ENCODE measurements at regions not wholly inside any gene's neighbourhood (a gene's known extent, or its start where the extent isn't known, plus 50 kb on each side); places are given as distances from the start of the nearest gene placed in this dataset.
"Not testable (repeated sequence)": the region's sequence is repeated elsewhere in the genome, so short reads cannot be mapped to it uniquely, and the experiment has no call there.

- H3K9me3 ChIP-seq (replicated peaks in 1 of 11) = no peaks in the 10 kb centered on the region
- no peaks in the 10 kb centered on the region for H3K27me3 ChIP-seq
- no peak overlapping the region for H3K4me2 ChIP-seq
- no peak overlapping the region for H3K9ac ChIP-seq
- H4K20me1 ChIP-seq = no peaks in the 10 kb centered on the region
- no peaks in the 10 kb centered on the region for H3K36me3 ChIP-seq
- no peak for TF ChIP-seq Cebpa-rat (IDR thresholded peaks at IDR 0.05)
- H3K4me1 ChIP-seq = peaks cover 0 to 9% (median 0%) of the 10 kb centered on the region in 10 experiments; a peak in 2 of 20 replicates
- no peak overlapping the region for H3K27ac ChIP-seq
- no peak overlapping the region for H3K4me3 ChIP-seq
These were observed 340.1 kb upstream of the CTSO start for GRCh38 chr4:156293657-156294297.

DNA sequence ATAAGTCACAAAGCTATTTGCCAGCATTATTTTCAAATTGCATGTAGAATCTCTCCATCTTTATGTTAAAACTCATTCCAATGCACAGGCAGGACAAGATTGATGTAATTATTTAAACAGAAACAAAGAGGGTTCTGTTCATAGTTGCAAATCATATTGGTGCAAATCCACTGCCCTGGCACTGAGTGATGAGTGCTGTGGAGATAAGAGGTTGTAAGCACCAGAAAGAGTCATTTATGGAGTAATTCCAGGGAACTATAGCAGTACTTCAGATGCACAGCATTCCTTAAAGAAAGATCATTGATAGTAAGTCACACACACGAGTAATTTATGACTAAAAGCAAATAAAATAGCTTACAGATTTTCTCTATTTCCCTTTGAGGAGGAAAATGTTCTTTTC, 337.7 kb upstream of the CTSO start:
- no peak overlapping the region for H3K9ac ChIP-seq
- no peaks in the 10 kb centered on the region for H3K9me3 ChIP-seq (replicated peaks in 1 of 11)
- H3K4me1 ChIP-seq = peaks cover 0 to 9% (median 0%) of the 10 kb centered on the region in 10 experiments; a peak in 2 of 20 replicates
- no peaks in the 10 kb centered on the region for H3K27me3 ChIP-seq
- H3K27ac ChIP-seq = no peak overlapping the region
- no peak overlapping the region for H3K4me2 ChIP-seq
- H4K20me1 ChIP-seq = no peaks in the 10 kb centered on the region
- no peak for TF ChIP-seq Cebpa-rat (IDR thresholded peaks at IDR 0.05)
- H3K4me3 ChIP-seq = no peak overlapping the region
- no peaks in the 10 kb centered on the region for H3K36me3 ChIP-seq

- H3K4me3 ChIP-seq = no peak overlapping the region
- no peaks in the 10 kb centered on the region for H3K27me3 ChIP-seq
- H4K20me1 ChIP-seq = no peaks in the 10 kb centered on the region
- TF ChIP-seq Cebpa-rat (IDR thresholded peaks at IDR 0.05) = no peak
- no peaks in the 10 kb centered on the region for H3K36me3 ChIP-seq
- no peak overlapping the region for H3K27ac ChIP-seq
- no peaks in the 10 kb centered on the region for H3K9me3 ChIP-seq (replicated peaks in 1 of 11)
- H3K4me2 ChIP-seq = no peak overlapping the region
- H3K4me1 ChIP-seq = peaks cover 0 to 9% (median 0%) of the 10 kb centered on the region in 10 experiments; a peak in 2 of 20 replicates
- no peak overlapping the region for H3K9ac ChIP-seq
These were observed 337.1 kb upstream of the CTSO start for GRCh38 chr4:156290811-156291210.

DNA sequence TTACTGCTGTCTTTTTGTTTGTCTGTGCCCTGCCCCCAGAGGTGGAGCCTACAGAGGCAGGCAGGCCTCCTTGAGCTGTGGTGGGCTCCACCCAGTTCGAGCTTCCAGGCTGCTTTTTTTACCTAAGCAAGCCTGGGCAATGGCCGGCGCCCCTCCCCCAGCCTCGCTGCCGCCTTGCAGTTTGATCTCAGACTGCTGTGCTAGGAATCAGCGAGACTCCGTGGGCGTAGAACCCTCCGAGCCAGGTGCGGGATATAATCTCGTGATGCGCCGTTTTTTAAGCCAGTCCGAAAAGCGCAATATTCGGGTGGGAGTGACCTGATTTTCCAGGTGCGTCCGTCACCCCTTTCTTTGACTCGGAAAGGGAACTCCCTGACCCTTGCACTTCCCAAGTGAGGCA, 336.4 kb upstream of the CTSO start:
- not testable (repeated sequence) for H3K9me3 ChIP-seq (replicated peaks in 1 of 11); H3K4me1 ChIP-seq; H3K4me2 ChIP-seq; H3K27ac ChIP-seq; H4K20me1 ChIP-seq; H3K36me3 ChIP-seq; H3K27me3 ChIP-seq; H3K9ac ChIP-seq; H3K4me3 ChIP-seq

GRCh38 chr4:156280686-156281085, 327.0 kb upstream of the CTSO start:
- H3K4me3 ChIP-seq = no peak overlapping the region
- H3K9ac ChIP-seq = no peak overlapping the region
- H3K4me1 ChIP-seq = no peaks in the 10 kb centered on the region
- H3K27me3 ChIP-seq = no peaks in the 10 kb centered on the region
- no peaks in the 10 kb centered on the region for H3K36me3 ChIP-seq
- TF ChIP-seq Cebpa-rat (IDR thresholded peaks at IDR 0.05) = no peak
- H3K9me3 ChIP-seq (replicated peaks in 1 of 11) = no peaks in the 10 kb centered on the region
- H4K20me1 ChIP-seq = no peaks in the 10 kb centered on the region
- H3K4me2 ChIP-seq = no peak overlapping the region
- H3K27ac ChIP-seq = no peak overlapping the region

- H3K4me3 ChIP-seq = no peak overlapping the region
- no peaks in the 10 kb centered on the region for H3K4me1 ChIP-seq
- no peaks in the 10 kb centered on the region for H3K27me3 ChIP-seq
- H4K20me1 ChIP-seq = no peaks in the 10 kb centered on the region
- H3K27ac ChIP-seq = no peak overlapping the region
- H3K9me3 ChIP-seq (replicated peaks in 1 of 11) = no peaks in the 10 kb centered on the region
- no peak overlapping the region for H3K9ac ChIP-seq
- no peak overlapping the region for H3K4me2 ChIP-seq
- no peaks in the 10 kb centered on the region for H3K36me3 ChIP-seq
- TF ChIP-seq Cebpa-rat (IDR thresholded peaks at IDR 0.05) = no peak
These were observed 311.7 kb upstream of the CTSO start for GRCh38 chr4:156265407-156265806.

- no peak overlapping the region for H3K4me3 ChIP-seq
- H3K27ac ChIP-seq = no peak overlapping the region
- no peaks in the 10 kb centered on the region for H3K9me3 ChIP-seq (replicated peaks in 1 of 11)
- H3K4me1 ChIP-seq = no peaks in the 10 kb centered on the region
- H3K36me3 ChIP-seq = no peaks in the 10 kb centered on the region
- H4K20me1 ChIP-seq = no peaks in the 10 kb centered on the region
- H3K27me3 ChIP-seq = no peaks in the 10 kb centered on the region
- TF ChIP-seq Cebpa-rat (IDR thresholded peaks at IDR 0.05) = no peak
- no peak overlapping the region for H3K4me2 ChIP-seq
- H3K9ac ChIP-seq = no peak overlapping the region
These were observed 307.6 kb upstream of the CTSO start for GRCh38 chr4:156261230-156261629.

DNA sequence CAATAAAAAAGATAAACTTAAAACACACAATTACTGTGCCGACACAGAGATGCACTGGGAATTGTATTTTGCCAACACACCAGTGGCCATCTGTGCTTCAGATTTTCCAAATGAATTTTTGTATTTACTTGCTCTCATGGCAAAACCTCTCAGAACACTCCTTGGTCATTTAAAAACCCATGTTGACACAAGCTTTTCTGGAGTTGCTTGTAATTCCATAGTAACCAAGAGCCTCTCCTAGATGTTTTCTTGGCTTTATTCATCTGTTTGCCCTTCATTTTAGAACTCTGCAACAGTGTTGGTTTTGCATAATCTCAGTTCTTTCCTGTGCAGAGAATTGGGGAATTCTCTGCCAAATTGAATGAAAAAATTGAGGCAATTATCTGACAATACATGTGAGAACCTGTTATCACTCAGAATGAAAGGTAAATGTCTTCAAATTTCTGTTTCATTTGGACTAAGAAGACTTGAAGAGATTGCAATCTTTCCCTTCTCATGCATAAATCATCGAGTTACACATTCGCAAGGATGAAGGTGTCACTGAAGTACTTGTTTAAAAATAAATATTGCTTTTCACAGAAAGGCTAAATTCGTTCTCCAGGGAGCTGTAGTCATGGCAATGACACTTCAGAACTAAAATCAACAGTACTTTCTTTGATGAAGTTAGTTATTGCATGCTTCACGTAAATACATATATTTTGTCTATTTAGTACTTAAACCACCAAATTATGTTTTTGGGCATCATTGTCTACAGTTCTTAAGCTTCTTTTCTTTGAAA, 301.8 kb upstream of the CTSO start:
- H3K4me1 ChIP-seq = no peaks in the 10 kb centered on the region
- H3K27ac ChIP-seq = no peak overlapping the region
- no peak overlapping the region for H3K4me3 ChIP-seq
- H3K9me3 ChIP-seq (replicated peaks in 1 of 11) = no peaks in the 10 kb centered on the region
- no peak for TF ChIP-seq Cebpa-rat (IDR thresholded peaks at IDR 0.05)
- no peak overlapping the region for H3K9ac ChIP-seq
- H3K36me3 ChIP-seq = no peaks in the 10 kb centered on the region
- H4K20me1 ChIP-seq = no peaks in the 10 kb centered on the region
- no peak overlapping the region for H3K4me2 ChIP-seq
- H3K27me3 ChIP-seq = no peaks in the 10 kb centered on the region

DNA sequence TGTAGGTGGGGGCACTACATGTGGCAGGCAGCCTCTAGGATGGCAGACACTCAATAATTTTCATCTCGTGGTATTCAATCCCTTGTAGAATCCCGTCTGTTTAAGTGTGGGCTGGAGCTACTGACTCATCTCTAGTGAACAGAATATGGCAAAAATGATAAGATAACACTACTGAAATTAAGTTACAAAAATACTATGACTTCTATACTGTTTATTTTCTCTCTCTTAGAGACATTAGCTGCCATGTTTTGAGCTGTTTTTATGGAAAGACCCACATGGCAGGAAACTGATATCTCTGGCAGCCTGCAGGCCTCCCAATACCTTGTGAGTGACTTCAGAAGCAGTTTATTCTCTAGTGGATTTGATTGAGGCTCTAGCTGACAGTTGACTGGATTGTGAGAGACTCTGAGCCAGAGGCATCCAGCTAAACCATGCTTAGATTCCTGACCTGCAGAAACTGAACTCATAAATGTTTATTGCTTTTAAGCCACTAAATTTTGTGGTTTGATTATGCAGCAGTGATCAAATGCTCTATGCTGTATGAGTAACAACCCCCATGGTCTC, 298.8 kb upstream of the CTSO start:
- Histone ChIP-seq H3K4me3 (no peak overlapping the region), H3K4me2 (no peak overlapping the region), H3K9me3 (replicated peaks in 1 of 11) (no peaks in the 10 kb centered on the region), H3K27me3 (no peaks in the 10 kb centered on the region), H3K36me3 (no peaks in the 10 kb centered on the region), H4K20me1 (no peaks in the 10 kb centered on the region), H3K4me1 (peaks cover 0 to 17% (median 2%) of the 10 kb centered on the region in 10 experiments; a peak in 8 of 20 replicates), H3K9ac (no peak overlapping the region), H3K27ac (no peak overlapping the region)
- no peak for TF ChIP-seq Cebpa-rat (IDR thresholded peaks at IDR 0.05)
